Panc1 (cell line): ENCODE measurements at regions not wholly inside any gene's neighbourhood (a gene's known extent, or its start where the extent isn't known, plus 50 kb on each side); places are given as distances from the start of the nearest gene placed in this dataset.

ENCODE experiments used
- CTCF ChIP-seq: fragments of 450-650 bp; IDR thresholded peaks from 2 replicates; pipeline ENCODE4 v1.5.1; 2017; ENCODE audit warnings: mild to moderate bottlenecking
- POLR2AphosphoS5 ChIP-seq: IDR thresholded peaks from 2 replicates; pipeline ENCODE4 v1.6.1; 2012; ENCODE audit warnings: mild to moderate bottlenecking, low read depth, low read length, moderate library complexity
- REST ChIP-seq, 2 experiments: IDR thresholded peaks; 2 replicates each; pipeline ENCODE4 v1.6.1; 2011 to 2012; ENCODE audit warnings: low read depth in 2 of 2, control low read depth in 1 of 2, low read length in 1 of 2, mild to moderate bottlenecking in 1 of 2, moderate library complexity in 1 of 2; ENCODE audit not compliant: insufficient read depth in 1 of 2
- SIN3A ChIP-seq: IDR thresholded peaks from 2 replicates; pipeline ENCODE4 v1.6.1; 2012; ENCODE audit warnings: low read depth, mild to moderate bottlenecking, low read length, moderate library complexity, borderline replicate concordance; ENCODE audit not compliant: insufficient read depth
- TCF7L2 ChIP-seq: IDR thresholded peaks from 2 replicates; pipeline ENCODE4 v1.6.1; 2011; ENCODE audit warnings: mild to moderate bottlenecking, low read depth, low read length, inconsistent platforms

- TF ChIP-seq CTCF: no peak
- TF ChIP-seq SIN3A: no peak
- no peak for TF ChIP-seq POLR2AphosphoS5
- no peak for TF ChIP-seq REST (IDR thresholded peaks at IDR 0.05; ENCODE audit: insufficient read depth in 1 of 2, low read depth in 2 of 2, low read length in 1 of 2)
- no peak for TF ChIP-seq TCF7L2
These were observed 138.3 kb upstream of the ZBTB40 start for GRCh38 chr1:22313321-22313720.
